HL-60 (cell line): ENCODE measurements at regions not wholly inside any gene's neighbourhood (a gene's known extent, or its start where the extent isn't known, plus 50 kb on each side); places are given as distances from the start of the nearest gene placed in this dataset.

Experiments
- CTCF ChIP-seq: IDR thresholded peaks from one replicate; pipeline ENCODE4 v1.5.1; 2011; ENCODE audit warnings: low read length, control low read depth, inconsistent platforms; ENCODE audit not compliant: insufficient read depth
- GABPA ChIP-seq: IDR thresholded peaks from 2 replicates; pipeline ENCODE4 v1.6.1; 2012; ENCODE audit warnings: low read depth
- POLR2AphosphoS5 ChIP-seq: IDR thresholded peaks from 2 replicates; pipeline ENCODE4 v1.6.1; 2012; ENCODE audit warnings: low read depth
- REST ChIP-seq: IDR thresholded peaks from 2 replicates; pipeline ENCODE4 v1.6.1; 2012; ENCODE audit warnings: low read depth; ENCODE audit not compliant: insufficient replicate concordance
- SPI1 ChIP-seq: IDR thresholded peaks from 2 replicates; pipeline ENCODE4 v1.6.1; 2012; ENCODE audit warnings: low read depth, mild to moderate bottlenecking, borderline replicate concordance

- TF ChIP-seq CTCF: no peak
- TF ChIP-seq POLR2AphosphoS5: no peak
- no peak for TF ChIP-seq GABPA
- TF ChIP-seq REST: no peak
- TF ChIP-seq SPI1: no peak
Measured at GRCh38 chr2:76326636-76327035, 615.9 kb upstream of the GCFC2 start.
